H1 (cell line): ENCODE measurements at regions not wholly inside any gene's neighbourhood (a gene's known extent, or its start where the extent isn't known, plus 50 kb on each side); places are given as distances from the start of the nearest gene placed in this dataset.

Source experiments
- CTCF ChIA-PET: fragments of 300-600 bp; sonication (Branson Sonifier 250); formaldehyde crosslinking; loops from one replicate; lab custom pipeline; 2021; ENCODE audit not compliant: partially characterized antibody; lab: Charles Lee
- POLR2A ChIA-PET: fragments of 300-600 bp; sonication (Branson Sonifier 250); formaldehyde crosslinking; loops from one replicate; lab custom pipeline; 2021; ENCODE audit warnings: inconsistent platforms; ENCODE audit not compliant: partially characterized antibody; lab: Charles Lee
- DNase-seq, 2 experiments: peaks; one replicate each; pipeline versions ENCODE4 v3.0.0 to v3.0.0-alpha.2; 2010 to 2022; ENCODE audit warnings: low spot score in 2 of 2, low read depth in 1 of 2, mixed read lengths in 1 of 2
- FAIRE-seq: peaks from 2 replicates; lab custom pipeline; 2011; peaks lifted over from hg19 to GRCh38; lab: Jason Lieb, UNC
- H2AFZ ChIP-seq: 2 replicates; pipeline ENCODE4 v1.8.1; 2012; ENCODE audit warnings: low read length, inconsistent platforms
- H2AK5ac ChIP-seq: 2 replicates; pipeline ENCODE4 v1.6.1; 2013; ENCODE audit warnings: low read depth, low read length
- H2BK120ac ChIP-seq: replicated peaks from 2 replicates; pipeline ENCODE3; 2013; ENCODE audit warnings: low read depth, low read length, inconsistent platforms
- H2BK12ac ChIP-seq: 2 replicates; pipeline ENCODE4 v1.6.1; 2013; ENCODE audit warnings: low read depth, low read length
- H2BK15ac ChIP-seq: 2 replicates; pipeline ENCODE4 v1.6.1; 2013; ENCODE audit warnings: low read length
- H2BK20ac ChIP-seq: 2 replicates; pipeline ENCODE4 v1.6.1; 2013; ENCODE audit warnings: low read length
- H2BK5ac ChIP-seq: 2 replicates; pipeline ENCODE4 v1.6.1; 2013; ENCODE audit warnings: low read depth, low read length
- H3K14ac ChIP-seq: 2 replicates; pipeline ENCODE4 v1.6.1; 2013; ENCODE audit warnings: inconsistent platforms; ENCODE audit not compliant: insufficient read length
- H3K18ac ChIP-seq: 2 replicates; pipeline ENCODE4 v1.6.1; 2013; ENCODE audit warnings: low read length; ENCODE audit errors: extremely low read depth
- H3K23ac ChIP-seq: 2 replicates; pipeline ENCODE4 v1.6.1; 2013; ENCODE audit warnings: inconsistent platforms; ENCODE audit not compliant: insufficient read length
- H3K23me2 ChIP-seq: 2 replicates; pipeline ENCODE4 v1.6.1; 2013; ENCODE audit warnings: low read depth, low read length
- H3K27ac ChIP-seq: 2 replicates; pipeline ENCODE4 v1.6.1; 2011; ENCODE audit warnings: low read depth, low read length, inconsistent platforms
- H3K27me3 ChIP-seq, 4 experiments: replicated peaks in 1 of 4; 1 replicate in 1 of 4; 2 replicates in 3 of 4; pipeline versions ENCODE4 v1.6.1 to v1.8.1; 2011 to 2013; ENCODE audit warnings: low read length in 3 of 4, mild to moderate bottlenecking in 3 of 4, inconsistent platforms in 2 of 4, mixed read lengths in 2 of 4, moderate library complexity in 1 of 4; ENCODE audit not compliant: control insufficient read depth in 3 of 4, insufficient read depth in 3 of 4; ENCODE audit errors: extremely low read depth in 1 of 4
- H3K36me3 ChIP-seq, 4 experiments: 2 replicates each; pipeline versions ENCODE4 v1.6.1 to v1.8.1; 2011 to 2013; ENCODE audit warnings: mild to moderate bottlenecking in 4 of 4, low read length in 3 of 4, moderate library complexity in 2 of 4, control low read depth in 1 of 4, inconsistent platforms in 1 of 4; ENCODE audit not compliant: insufficient read depth in 4 of 4, control insufficient read depth in 2 of 4
- H3K4ac ChIP-seq: replicated peaks from 2 replicates; pipeline ENCODE3; 2013; ENCODE audit warnings: low read length, low read depth, mixed read lengths, inconsistent platforms; ENCODE audit not compliant: insufficient read length
- H3K4me1 ChIP-seq, 4 experiments: replicated peaks in 1 of 4; 1 replicate in 1 of 4; 2 replicates in 3 of 4; pipeline versions ENCODE4 v1.6.1 to v1.8.1; 2011 to 2013; ENCODE audit warnings: low read length in 3 of 4, inconsistent platforms in 2 of 4, mixed read lengths in 1 of 4; ENCODE audit not compliant: insufficient read depth in 4 of 4, control insufficient read depth in 3 of 4
- H3K4me2 ChIP-seq, 2 experiments: 2 replicates each; pipeline versions ENCODE4 v1.6.1 to v1.8.1; 2011 to 2013; ENCODE audit warnings: low read depth in 2 of 2, low read length in 2 of 2, control low read depth in 1 of 2, inconsistent platforms in 1 of 2, mild to moderate bottlenecking in 1 of 2; ENCODE audit not compliant: insufficient read depth in 1 of 2
- H3K4me3 ChIP-seq, 4 experiments: fragments of 200-600, 300-600 bp in 1 of 4; sonication (generic), shearing (Covaris generic), sonication (Bioruptor Twin) in 1 of 4; 2 replicates each; pipeline versions ENCODE4 v1.5.1 to v1.8.1; 2011 to 2016; ENCODE audit warnings: low read length in 4 of 4, low read depth in 3 of 4, control low read depth in 2 of 4, inconsistent platforms in 2 of 4, mild to moderate bottlenecking in 2 of 4, mixed read lengths in 1 of 4, moderate library complexity in 1 of 4; ENCODE audit not compliant: insufficient read depth in 2 of 4; ENCODE audit errors: extremely low read depth in 1 of 4
- H3K56ac ChIP-seq: replicated peaks from 2 replicates; pipeline ENCODE3; 2013; ENCODE audit warnings: low read depth, mild to moderate bottlenecking, mixed read lengths, low read length, inconsistent platforms; ENCODE audit not compliant: insufficient read length
- H3K79me1 ChIP-seq: 2 replicates; pipeline ENCODE4 v1.6.1; 2013; ENCODE audit warnings: low read depth, low read length, control low read depth
- H3K79me2 ChIP-seq, 2 experiments: 2 replicates each; pipeline versions ENCODE4 v1.6.1 to v1.8.1; 2012 to 2013; ENCODE audit warnings: low read length in 2 of 2, mild to moderate bottlenecking in 2 of 2, inconsistent platforms in 1 of 2; ENCODE audit not compliant: insufficient read depth in 2 of 2, control insufficient read depth in 1 of 2
- H3K9ac ChIP-seq, 4 experiments: replicated peaks in 1 of 4; 1 replicate in 1 of 4; 2 replicates in 3 of 4; pipeline versions ENCODE4 v1.6.1 to v1.8.1; 2011 to 2013; ENCODE audit warnings: low read depth in 3 of 4, low read length in 3 of 4, control low read depth in 2 of 4, mild to moderate bottlenecking in 2 of 4, moderate library complexity in 2 of 4, inconsistent platforms in 1 of 4; ENCODE audit errors: extremely low read depth in 1 of 4
- H3K9me3 ChIP-seq, 2 experiments: 2 replicates each; pipeline versions ENCODE4 v1.6.1 to v1.8.1; 2012 to 2013; ENCODE audit warnings: mild to moderate bottlenecking in 2 of 2, moderate library complexity in 2 of 2, control low read depth in 1 of 2, inconsistent platforms in 1 of 2, low read depth in 1 of 2, low read length in 1 of 2, mixed read lengths in 1 of 2; ENCODE audit not compliant: insufficient read depth in 2 of 2
- H4K20me1 ChIP-seq, 2 experiments: replicated peaks in 1 of 2; 2 replicates each; pipeline versions ENCODE3 to v1.8.1; 2011 to 2013; ENCODE audit warnings: inconsistent platforms in 2 of 2, low read length in 2 of 2, mild to moderate bottlenecking in 1 of 2; ENCODE audit not compliant: insufficient read depth in 2 of 2, control insufficient read depth in 1 of 2
- H4K5ac ChIP-seq: 2 replicates; pipeline ENCODE4 v1.6.1; 2013; ENCODE audit warnings: low read length, low read depth, mixed read lengths, inconsistent platforms; ENCODE audit not compliant: insufficient read length
- H4K8ac ChIP-seq: 2 replicates; pipeline ENCODE4 v1.8.0; 2013; ENCODE audit warnings: mild to moderate bottlenecking, moderate library complexity, low read length, inconsistent platforms; ENCODE audit not compliant: insufficient read depth; ENCODE audit errors: extremely low read depth
- H4K91ac ChIP-seq: replicated peaks from 2 replicates; pipeline ENCODE3; 2013; ENCODE audit warnings: low read length, mixed read lengths, inconsistent platforms; ENCODE audit not compliant: insufficient read length
- BCL11A ChIP-seq, 2 experiments: IDR thresholded peaks; one replicate each; pipeline ENCODE4 v1.6.1; 2011; ENCODE audit warnings: low read depth in 2 of 2, low read length in 2 of 2, mild to moderate bottlenecking in 2 of 2
- CEBPB ChIP-seq: IDR thresholded peaks from 2 replicates; pipeline ENCODE4 v1.6.1; 2012; ENCODE audit warnings: low read depth, low read length
- FOSL1 ChIP-seq: IDR thresholded peaks from 2 replicates; pipeline ENCODE4 v1.6.1; 2011; ENCODE audit warnings: mild to moderate bottlenecking, low read depth, low read length, moderate library complexity; ENCODE audit not compliant: insufficient read depth
- GABPA ChIP-seq: IDR thresholded peaks from 2 replicates; pipeline ENCODE4 v1.6.1; 2011; ENCODE audit warnings: mild to moderate bottlenecking, low read length, moderate library complexity, borderline replicate concordance; ENCODE audit not compliant: insufficient read depth
- SAP30 ChIP-seq: fragments of 300-600 bp; sonication (generic); IDR thresholded peaks from 2 replicates; pipeline ENCODE4 v1.7.1; 2012; ENCODE audit warnings: low read length, moderate library complexity, mild to moderate bottlenecking, inconsistent platforms; ENCODE audit not compliant: insufficient read depth, insufficient replicate concordance
- SIX5 ChIP-seq: IDR thresholded peaks from 2 replicates; pipeline ENCODE4 v1.6.1; 2011; ENCODE audit warnings: mild to moderate bottlenecking, low read depth, low read length
- SP2 ChIP-seq: IDR thresholded peaks from 2 replicates; pipeline ENCODE4 v1.6.1; 2012; ENCODE audit warnings: mild to moderate bottlenecking, low read length, inconsistent platforms
- TAF7 ChIP-seq: optimal IDR thresholded peaks from 2 replicates; pipeline ENCODE3; 2011; ENCODE audit warnings: low read depth, mild to moderate bottlenecking, inconsistent platforms, low read length, moderate library complexity, borderline replicate concordance
- TBP ChIP-seq: IDR thresholded peaks from 2 replicates; pipeline ENCODE4 v1.6.1; 2011; ENCODE audit warnings: low read depth, low read length, improper control_type of control experiment
- WGBS, 2 experiments: shearing (Covaris generic) in 1 of 2; methylation state at CpG; one replicate each; pipeline versions ENCODE4 v1.1.6 to v1.1.7; 2013 to 2015; ENCODE audit warnings: low lambda C conversion rate in 2 of 2, mixed read lengths in 2 of 2, inconsistent platforms in 1 of 2, low coverage in 1 of 2, missing lambda C conversion rate in 1 of 2; ENCODE audit not compliant: insufficient replicate concordance in 2 of 2, insufficient coverage in 1 of 2, insufficient read length in 1 of 2; ENCODE audit errors: extremely low coverage in 1 of 2, missing lambda C conversion rate in 1 of 2; 5-methylcytosine and 5-hydroxymethylcytosine counted together
- TF ChIP-seq, protein P1 (sequence below): IDR thresholded peaks from 2 replicates; pipeline ENCODE4 v1.6.1; 2012; ENCODE audit warnings: low read length, inconsistent platforms

DNA sequence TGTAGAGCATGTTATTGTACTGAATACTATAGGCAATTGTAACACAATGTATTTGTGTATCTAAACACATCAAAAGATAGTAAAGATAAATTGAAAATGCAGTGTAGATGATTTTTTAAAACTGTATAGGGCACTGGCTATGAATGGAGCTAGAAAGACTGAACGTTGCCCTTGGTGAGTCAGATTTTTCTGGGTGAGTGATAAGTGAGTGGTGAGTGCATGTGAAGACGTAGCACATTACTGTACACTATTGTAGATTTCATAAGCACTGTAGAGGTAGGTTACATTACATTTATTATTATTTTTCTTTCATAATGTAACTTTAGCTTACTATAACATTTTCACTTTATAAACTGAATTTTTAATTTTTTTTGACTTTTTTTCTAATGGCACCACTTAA is 1491.6 kb downstream of the TECRL start:
- no peak overlapping the region for H2BK5ac ChIP-seq
- H3K36me3 ChIP-seq: no peaks in the 10 kb centered on the region
- no peaks in the 10 kb centered on the region for H3K23me2 ChIP-seq
- no peak overlapping the region for H3K56ac ChIP-seq
- H3K27ac ChIP-seq: no peak overlapping the region
- no peak overlapping the region for H3K4ac ChIP-seq
- no peak overlapping the region for H3K23ac ChIP-seq
- H4K8ac ChIP-seq: no peak overlapping the region
- no peak overlapping the region for H3K4me2 ChIP-seq
- no peak overlapping the region for H3K18ac ChIP-seq
- no peak overlapping the region for H2AFZ ChIP-seq
- H3K9me3 ChIP-seq: no peaks in the 10 kb centered on the region
- no peak overlapping the region for H4K5ac ChIP-seq
- DNase-seq (no peak), FAIRE-seq (no peak)
- no peaks in the 10 kb centered on the region for H4K20me1 ChIP-seq
- CTCF ChIA-PET: no interaction called here
- H4K91ac ChIP-seq: no peak overlapping the region
- no peak overlapping the region for H3K9ac ChIP-seq
- H3K79me2 ChIP-seq: no peaks in the 10 kb centered on the region
- H3K4me1 ChIP-seq: no peaks in the 10 kb centered on the region
- POLR2A ChIA-PET: no interaction called here
- no peaks in the 10 kb centered on the region for H3K79me1 ChIP-seq
- no peak overlapping the region for H2BK120ac ChIP-seq
- H2BK15ac ChIP-seq: no peak overlapping the region
- 89% methylated on average over 2 of the region's 2 CpGs; no CpG with 5 or more reads in 1 of the 2 experiments for WGBS, 2 experiments
- no peaks in the 10 kb centered on the region for H3K27me3 ChIP-seq
- H2AK5ac ChIP-seq: no peak overlapping the region
- no peak overlapping the region for H2BK20ac ChIP-seq
- H3K4me3 ChIP-seq: no peak overlapping the region
- H3K14ac ChIP-seq: no peak overlapping the region
- no peak for TF ChIP-seq CEBPB
- TF ChIP-seq FOSL1: no peak
- no peak for TF ChIP-seq SAP30
- TF ChIP-seq GABPA: no peak
- no peak for TF ChIP-seq BCL11A (IDR thresholded peaks at IDR 0.05; ENCODE audit: low read depth in 2 of 2, low read length in 2 of 2)
- TF ChIP-seq TAF7: no peak
- no peak for TF ChIP-seq TBP
- no peak for TF ChIP-seq SP2
- TF ChIP-seq, protein P1, sequence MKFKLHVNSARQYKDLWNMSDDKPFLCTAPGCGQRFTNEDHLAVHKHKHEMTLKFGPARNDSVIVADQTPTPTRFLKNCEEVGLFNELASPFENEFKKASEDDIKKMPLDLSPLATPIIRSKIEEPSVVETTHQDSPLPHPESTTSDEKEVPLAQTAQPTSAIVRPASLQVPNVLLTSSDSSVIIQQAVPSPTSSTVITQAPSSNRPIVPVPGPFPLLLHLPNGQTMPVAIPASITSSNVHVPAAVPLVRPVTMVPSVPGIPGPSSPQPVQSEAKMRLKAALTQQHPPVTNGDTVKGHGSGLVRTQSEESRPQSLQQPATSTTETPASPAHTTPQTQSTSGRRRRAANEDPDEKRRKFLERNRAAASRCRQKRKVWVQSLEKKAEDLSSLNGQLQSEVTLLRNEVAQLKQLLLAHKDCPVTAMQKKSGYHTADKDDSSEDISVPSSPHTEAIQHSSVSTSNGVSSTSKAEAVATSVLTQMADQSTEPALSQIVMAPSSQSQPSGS: no peak
- no peak for TF ChIP-seq SIX5
- no peak overlapping the region for H2BK12ac ChIP-seq
